HEK293 (cell line): ENCODE measurements at regions not wholly inside any gene's neighbourhood (a gene's known extent, or its start where the extent isn't known, plus 50 kb on each side); places are given as distances from the start of the nearest gene placed in this dataset.

Source experiments
- CTCF ChIA-PET: fragments of 350-600 bp; formaldehyde crosslinking; extraction: SDS; loops from one replicate; lab custom pipeline; 2021; ENCODE audit warnings: antibody characterized with exemption; lab: Yijun Ruan, JAX
- POLR2A ChIA-PET: fragments of 300-600 bp; formaldehyde crosslinking; extraction: SDS; loops from one replicate; lab custom pipeline; 2020; ENCODE audit warnings: antibody characterized with exemption, inconsistent platforms; lab: Yijun Ruan, JAX
- H3K27ac ChIP-seq: fragments of 200-500 bp; sonication (Bioruptor generic); 2 replicates; pipeline ENCODE4 v1.5.1; 2014; ENCODE audit warnings: low read depth, low read length, control low read depth, inconsistent platforms; ENCODE audit errors: extremely low read depth
- H3K36me3 ChIP-seq, 2 experiments: fragments of 200-500 bp in 1 of 2; sonication (Bioruptor generic) in 1 of 2; 1 replicate in 1 of 2; 2 replicates in 1 of 2; pipeline ENCODE4 v1.5.1; 2014 to 2017; ENCODE audit warnings: inconsistent platforms in 2 of 2, low read length in 2 of 2; ENCODE audit not compliant: control insufficient read depth in 2 of 2, insufficient read depth in 1 of 2
- H3K4me1 ChIP-seq: fragments of 200-500 bp; sonication (Bioruptor generic); 2 replicates; pipeline ENCODE4 v1.5.1; 2014; ENCODE audit warnings: mild to moderate bottlenecking, low read length, inconsistent platforms; ENCODE audit not compliant: control insufficient read depth, insufficient read depth
- H3K4me3 ChIP-seq: 2 replicates; pipeline ENCODE4 v1.5.1; 2011; ENCODE audit warnings: low read depth, mild to moderate bottlenecking, control low read depth, low read length, moderate library complexity
- H3K9me3 ChIP-seq: fragments of 200-500 bp; sonication (Bioruptor generic); 2 replicates; pipeline ENCODE4 v1.5.1; 2014; ENCODE audit warnings: low read depth, low read length, inconsistent platforms; ENCODE audit not compliant: control insufficient read depth, insufficient read depth
- BCL11B ChIP-seq: fragments of 450-650 bp; formaldehyde crosslinking; IDR thresholded peaks from 2 replicates; pipeline ENCODE4 v1.5.1; 2016; ENCODE audit warnings: low read depth, missing biosample characterization, missing genetic modification characterization
- HOXA7 ChIP-seq: sonication (generic); formaldehyde crosslinking; IDR thresholded peaks from 2 replicates; pipeline ENCODE4 v1.8.1; 2022; ENCODE audit warnings: missing genetic modification reagents, borderline replicate concordance
- KLF1 ChIP-seq: fragments of 450-650 bp; formaldehyde crosslinking; IDR thresholded peaks from 2 replicates; pipeline ENCODE4 v1.5.1; 2016; ENCODE audit warnings: missing biosample characterization, missing genetic modification characterization
- KLF7 ChIP-seq: fragments of 450-650 bp; formaldehyde crosslinking; IDR thresholded peaks from 2 replicates; pipeline ENCODE4 v1.5.1; 2016; ENCODE audit warnings: missing biosample characterization, missing genetic modification characterization, borderline replicate concordance
- KLF8 ChIP-seq: fragments of 450-650 bp; formaldehyde crosslinking; IDR thresholded peaks from 2 replicates; pipeline ENCODE4 v1.5.1; 2016; ENCODE audit warnings: missing biosample characterization, missing genetic modification characterization
- MYNN ChIP-seq: fragments of 450-650 bp; formaldehyde crosslinking; IDR thresholded peaks from 2 replicates; pipeline ENCODE4 v1.5.1; 2016; ENCODE audit warnings: missing biosample characterization, missing genetic modification characterization, borderline replicate concordance
- SETDB1 ChIP-seq: IDR thresholded peaks from one replicate; pipeline ENCODE4 v1.6.1; 2017; ENCODE audit warnings: mild to moderate bottlenecking, low read length, moderate library complexity, mixed read lengths; ENCODE audit not compliant: insufficient read length
- TCF7L2 ChIP-seq: IDR thresholded peaks from 2 replicates; pipeline ENCODE4 v1.6.1; 2011; ENCODE audit warnings: low read depth, mild to moderate bottlenecking, inconsistent platforms, low read length, moderate library complexity, borderline replicate concordance
- YY2 ChIP-seq: fragments of 450-650 bp; formaldehyde crosslinking; IDR thresholded peaks from 2 replicates; pipeline ENCODE4 v1.5.1; 2016; ENCODE audit warnings: missing biosample characterization, missing genetic modification characterization
- ZBTB10 ChIP-seq: fragments of 450-650 bp; formaldehyde crosslinking; IDR thresholded peaks from 2 replicates; pipeline ENCODE4 v1.5.1; 2016; ENCODE audit warnings: missing biosample characterization, missing genetic modification characterization
- ZBTB48 ChIP-seq: fragments of 450-650 bp; formaldehyde crosslinking; IDR thresholded peaks from 2 replicates; pipeline ENCODE4 v1.5.1; 2016; ENCODE audit warnings: missing biosample characterization, missing genetic modification characterization
- ZNF140 ChIP-seq: fragments of 450-650 bp; formaldehyde crosslinking; IDR thresholded peaks from 2 replicates; pipeline ENCODE4 v1.5.1; 2016; ENCODE audit warnings: missing biosample characterization, missing genetic modification characterization
- ZNF223 ChIP-seq: fragments of 450-650 bp; formaldehyde crosslinking; IDR thresholded peaks from 2 replicates; pipeline ENCODE4 v1.5.1; 2016; ENCODE audit warnings: missing biosample characterization, missing genetic modification characterization
- ZNF274 ChIP-seq, 2 experiments: fragments of 200-500 bp in 1 of 2; fragments of 450-650 bp in 1 of 2; sonication (Bioruptor generic) in 1 of 2; formaldehyde crosslinking in 1 of 2; IDR thresholded peaks; 2 replicates each; pipeline versions ENCODE4 v1.5.1 to v1.6.1; 2014 to 2016; ENCODE audit warnings: borderline replicate concordance in 1 of 2, inconsistent platforms in 1 of 2, low read length in 1 of 2, missing biosample characterization in 1 of 2, missing genetic modification characterization in 1 of 2
- ZNF366 ChIP-seq: fragments of 450-650 bp; formaldehyde crosslinking; conservative IDR thresholded peaks from 2 replicates; pipeline ENCODE4 v1.5.1; 2016; ENCODE audit warnings: missing biosample characterization, missing genetic modification characterization
- ZNF394 ChIP-seq: fragments of 450-650 bp; formaldehyde crosslinking; IDR thresholded peaks from 2 replicates; pipeline ENCODE4 v1.5.1; 2016; ENCODE audit warnings: missing biosample characterization, missing genetic modification characterization, mild to moderate bottlenecking, moderate library complexity, borderline replicate concordance
- ZNF426 ChIP-seq: fragments of 450-650 bp; formaldehyde crosslinking; IDR thresholded peaks from 2 replicates; pipeline ENCODE4 v1.5.1; 2017; ENCODE audit warnings: missing biosample characterization, missing genetic modification characterization, mild to moderate bottlenecking, inconsistent platforms, moderate library complexity
- ZNF449 ChIP-seq: fragments of 450-650 bp; formaldehyde crosslinking; IDR thresholded peaks from 2 replicates; pipeline ENCODE4 v1.5.1; 2017; ENCODE audit warnings: missing biosample characterization, mild to moderate bottlenecking, missing genetic modification characterization, moderate library complexity
- ZNF514 ChIP-seq: fragments of 450-650 bp; formaldehyde crosslinking; IDR thresholded peaks from 2 replicates; pipeline ENCODE4 v1.5.1; 2016; ENCODE audit warnings: missing biosample characterization, missing genetic modification characterization
- ZNF530 ChIP-seq: fragments of 450-650 bp; formaldehyde crosslinking; IDR thresholded peaks from 2 replicates; pipeline ENCODE4 v1.5.1; 2016; ENCODE audit warnings: low read depth, missing biosample characterization, missing genetic modification characterization
- ZNF701 ChIP-seq: fragments of 450-650 bp; formaldehyde crosslinking; IDR thresholded peaks from 2 replicates; pipeline ENCODE4 v1.5.1; 2016; ENCODE audit warnings: missing biosample characterization, missing genetic modification characterization
- ZNF707 ChIP-seq: fragments of 450-650 bp; formaldehyde crosslinking; IDR thresholded peaks from 2 replicates; pipeline ENCODE4 v1.5.1; 2016; ENCODE audit warnings: missing biosample characterization, missing genetic modification characterization

- TF ChIP-seq BCL11B = no peak
- no peak for TF ChIP-seq ZNF701 (tag by site-specific recombination)
- TF ChIP-seq SETDB1 = no peak
- TF ChIP-seq, all 188 proteins: peak for 0
Observed at GRCh38 chr5:88656221-88656950, 226.6 kb downstream of the MEF2C start (continued).

- Histone ChIP-seq H3K27ac (no peak overlapping the region), H3K4me3 (no peak overlapping the region), H3K36me3 (no peaks in the 10 kb centered on the region), H3K9me3 (no peaks in the 10 kb centered on the region), H3K4me1 (no peaks in the 10 kb centered on the region)
- ChIA-PET POLR2A (no interaction called here), CTCF (no interaction called here)
- TF ChIP-seq YY2 (tag by site-specific recombination) = no peak
- TF ChIP-seq KLF1 (tag by site-specific recombination) = no peak
- TF ChIP-seq ZNF223 (tag by site-specific recombination) = no peak
- TF ChIP-seq ZNF140 = no peak
- TF ChIP-seq ZNF274 (IDR thresholded peaks at IDR 0.05; ENCODE audit: low read length) = no peak
- no peak for TF ChIP-seq ZNF274 (tag by site-specific recombination; IDR thresholded peaks at IDR 0.05; ENCODE audit: borderline replicate concordance)
- TF ChIP-seq ZNF426 (tag by site-specific recombination) = no peak
- no peak for TF ChIP-seq ZNF530 (tag by site-specific recombination)
- no peak for TF ChIP-seq ZNF514
- TF ChIP-seq TCF7L2 = no peak
- TF ChIP-seq MYNN (tag by site-specific recombination) = no peak
- no peak for TF ChIP-seq ZBTB48 (tag by site-specific recombination)
- TF ChIP-seq KLF8 (tag by site-specific recombination) = no peak
- TF ChIP-seq ZBTB10 (tag by site-specific recombination) = no peak
- no peak for TF ChIP-seq ZNF366 (tag by site-specific recombination)
- TF ChIP-seq ZNF394 = no peak
- TF ChIP-seq BCL11B = no peak
- TF ChIP-seq ZNF449 (tag by site-specific recombination) = no peak
- no peak for TF ChIP-seq KLF7 (tag by site-specific recombination)
- no peak for TF ChIP-seq HOXA7 (CRISPR knock-in tag)
- no peak for TF ChIP-seq ZNF707 (tag by site-specific recombination)
Observed at GRCh38 chr5:88653471-88653870, 229.5 kb downstream of the MEF2C start.
